Fibroblast of the aortic adventitia (primary cell): ENCODE measurements at regions not wholly inside any gene's neighbourhood (a gene's known extent, or its start where the extent isn't known, plus 50 kb on each side); places are given as distances from the start of the nearest gene placed in this dataset.

ENCODE experiments used
- DNase-seq: peaks from one replicate; pipeline ENCODE4 v3.0.0-alpha.2; 2010; ENCODE audit warnings: low read depth
- H3K4me3 ChIP-seq: 2 replicates; pipeline ENCODE4 v1.5.1; 2011; ENCODE audit warnings: low read depth, mild to moderate bottlenecking, control low read depth, low read length, moderate library complexity
- TF ChIP-seq, protein P1 (sequence below): IDR thresholded peaks from 2 replicates; pipeline ENCODE4 v1.5.1; 2011; ENCODE audit warnings: mild to moderate bottlenecking, low read length, control low read depth, inconsistent platforms; ENCODE audit not compliant: insufficient read depth

DNA sequence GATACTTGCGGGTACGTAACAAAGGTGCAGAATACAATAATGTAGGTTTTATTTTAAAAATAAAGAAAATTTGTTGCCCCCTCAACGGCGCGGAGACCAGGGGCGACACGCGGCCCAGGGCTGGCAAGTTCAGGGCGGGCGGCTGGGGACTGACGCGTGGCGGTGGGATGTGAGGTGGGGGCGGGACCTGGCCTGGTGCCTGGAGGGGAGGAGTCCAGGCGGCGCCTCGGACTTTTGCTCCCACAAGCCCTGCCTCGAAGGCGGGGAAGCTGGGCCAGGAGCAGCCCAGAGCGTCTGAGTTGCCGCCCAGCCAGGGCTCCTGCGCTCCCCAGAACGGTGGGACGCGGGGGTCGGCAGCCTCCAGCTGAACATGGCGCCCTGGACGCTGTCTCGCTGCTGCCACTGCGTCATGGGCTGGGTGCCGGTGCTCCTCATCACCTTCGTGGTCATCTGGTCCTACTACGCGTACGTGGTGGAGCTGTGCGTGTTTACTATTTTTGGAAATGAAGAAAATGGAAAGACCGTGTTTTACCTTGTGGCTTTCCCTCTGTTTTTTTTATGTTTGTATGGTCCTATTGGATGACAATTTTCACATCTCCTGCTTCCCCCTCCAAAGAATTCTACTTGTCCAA lies 1122.8 kb upstream of the ATXN8OS start:
- TF ChIP-seq, protein P1, sequence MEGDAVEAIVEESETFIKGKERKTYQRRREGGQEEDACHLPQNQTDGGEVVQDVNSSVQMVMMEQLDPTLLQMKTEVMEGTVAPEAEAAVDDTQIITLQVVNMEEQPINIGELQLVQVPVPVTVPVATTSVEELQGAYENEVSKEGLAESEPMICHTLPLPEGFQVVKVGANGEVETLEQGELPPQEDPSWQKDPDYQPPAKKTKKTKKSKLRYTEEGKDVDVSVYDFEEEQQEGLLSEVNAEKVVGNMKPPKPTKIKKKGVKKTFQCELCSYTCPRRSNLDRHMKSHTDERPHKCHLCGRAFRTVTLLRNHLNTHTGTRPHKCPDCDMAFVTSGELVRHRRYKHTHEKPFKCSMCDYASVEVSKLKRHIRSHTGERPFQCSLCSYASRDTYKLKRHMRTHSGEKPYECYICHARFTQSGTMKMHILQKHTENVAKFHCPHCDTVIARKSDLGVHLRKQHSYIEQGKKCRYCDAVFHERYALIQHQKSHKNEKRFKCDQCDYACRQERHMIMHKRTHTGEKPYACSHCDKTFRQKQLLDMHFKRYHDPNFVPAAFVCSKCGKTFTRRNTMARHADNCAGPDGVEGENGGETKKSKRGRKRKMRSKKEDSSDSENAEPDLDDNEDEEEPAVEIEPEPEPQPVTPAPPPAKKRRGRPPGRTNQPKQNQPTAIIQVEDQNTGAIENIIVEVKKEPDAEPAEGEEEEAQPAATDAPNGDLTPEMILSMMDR, result no peak
- H3K4me3 ChIP-seq, result no peak overlapping the region
- no peak for DNase-seq

DNA sequence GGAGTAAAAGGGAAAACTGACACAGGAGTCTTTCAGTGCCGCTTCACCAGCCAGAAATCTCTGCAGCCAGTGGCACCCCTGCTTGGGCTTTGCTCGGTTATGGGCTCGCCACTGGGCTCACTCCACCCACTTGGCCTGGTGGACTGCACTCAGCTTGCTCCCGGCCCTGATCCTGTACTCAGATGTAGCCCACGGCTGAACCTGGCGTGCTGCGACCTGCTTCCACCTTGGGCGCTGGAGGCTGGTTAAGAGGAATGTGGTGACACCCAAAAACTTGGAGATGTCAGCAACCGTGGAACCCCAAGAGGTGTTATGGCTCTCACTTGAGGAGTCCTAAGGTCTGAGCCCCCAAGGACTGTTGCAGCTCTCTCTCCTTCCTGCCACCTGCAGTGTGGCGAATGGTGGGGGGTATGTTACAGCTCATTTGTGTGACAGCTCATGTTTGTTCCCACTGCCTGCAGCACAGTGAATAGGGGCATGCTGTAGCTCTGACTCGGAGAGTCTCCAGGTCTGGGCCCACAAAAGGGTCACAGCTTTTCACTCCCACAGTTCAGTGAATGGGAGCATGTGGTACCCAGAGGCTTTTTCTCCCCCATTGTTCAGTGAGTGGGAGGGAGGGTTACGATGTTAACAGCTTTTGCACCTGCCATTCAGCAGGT lies 1124.5 kb upstream of the ATXN8OS start:
- TF ChIP-seq, protein P1, result no peak

DNA sequence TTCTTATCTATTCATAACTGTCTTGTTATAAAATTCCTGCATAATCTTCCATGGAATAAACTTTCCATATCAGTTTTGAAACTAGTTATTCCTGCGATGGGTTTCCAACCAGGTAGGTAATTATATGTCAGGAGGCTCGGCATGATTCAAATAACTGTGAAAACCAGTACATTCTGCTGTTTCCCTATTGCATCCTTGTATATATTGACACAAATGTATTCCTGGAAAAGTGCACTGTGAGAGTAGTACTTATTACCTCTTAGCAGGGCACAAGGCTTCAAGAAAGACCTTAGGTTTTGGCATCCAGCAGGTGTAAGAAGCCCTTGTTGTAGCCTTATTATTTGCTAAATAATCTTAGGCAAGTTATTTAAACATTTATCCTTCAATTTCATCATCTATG lies 1131.3 kb upstream of the ATXN8OS start:
- DNase-seq, result no peak
- TF ChIP-seq, protein P1, result no peak
- no peak overlapping the region for H3K4me3 ChIP-seq

More for the DNA sequence above, 1124.5 kb upstream of the ATXN8OS start:
- DNase-seq, result no peak
- H3K4me3 ChIP-seq, result no peak overlapping the region

DNA sequence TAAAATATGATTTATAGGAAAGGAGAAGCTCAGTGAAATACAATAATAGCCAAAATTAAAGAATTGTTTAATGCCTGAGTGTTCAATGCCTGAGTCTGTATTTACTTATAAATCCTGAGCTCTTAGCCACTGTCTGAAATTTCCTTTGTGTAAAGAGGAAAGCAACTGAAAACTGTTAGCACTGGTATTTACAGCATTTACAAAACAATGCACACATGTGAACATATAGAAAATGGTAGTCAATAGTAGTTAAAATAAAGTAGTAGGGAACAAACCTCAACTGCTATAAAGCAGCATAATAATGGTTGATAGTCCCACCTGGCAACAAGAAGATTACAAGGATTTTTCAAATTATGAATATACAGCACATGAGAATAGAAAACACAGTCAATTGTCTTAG lies 1137.1 kb upstream of the ATXN8OS start:
- TF ChIP-seq, protein P1, result no peak
- no peak overlapping the region for H3K4me3 ChIP-seq
- DNase-seq, result no peak

DNA sequence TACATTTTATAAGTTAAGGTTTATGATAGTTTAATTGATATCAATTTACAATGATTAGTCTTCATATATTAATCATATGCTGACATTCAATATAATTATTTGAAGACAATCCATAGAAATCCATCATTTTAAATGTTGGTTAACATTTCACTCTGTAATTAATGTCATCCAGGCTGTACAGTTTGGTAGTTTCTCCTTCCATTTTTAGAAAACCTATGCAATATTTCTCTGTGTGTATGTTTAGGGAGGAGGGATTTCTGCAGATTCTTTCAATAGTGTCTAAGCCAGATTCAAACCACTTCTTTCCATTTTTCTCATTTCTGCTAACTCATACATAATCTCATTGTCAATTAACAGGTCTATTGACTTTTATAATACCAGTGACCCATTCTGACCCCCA lies 1159.0 kb upstream of the ATXN8OS start:
- DNase-seq, result no peak
- TF ChIP-seq, protein P1, result no peak
- no peak overlapping the region for H3K4me3 ChIP-seq

DNA sequence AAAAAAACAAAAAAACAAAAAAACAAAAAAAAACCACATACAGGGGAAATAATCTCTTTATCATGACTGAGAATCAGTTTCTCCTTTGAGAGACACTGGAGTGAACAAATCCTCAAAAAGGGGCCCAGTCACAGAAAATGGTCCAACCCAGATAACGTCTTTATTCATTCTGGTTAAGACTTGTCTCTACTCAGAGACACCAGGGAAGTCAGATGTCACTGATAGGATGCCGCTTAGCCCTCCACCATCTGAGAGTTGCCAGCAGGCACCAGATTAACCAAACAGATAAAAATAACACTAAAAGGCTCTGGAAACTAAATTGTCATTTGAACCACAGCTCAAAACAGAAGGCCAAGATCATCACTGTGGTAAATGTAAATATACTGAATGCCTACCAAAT lies 1163.4 kb upstream of the ATXN8OS start:
- DNase-seq, result no peak
- H3K4me3 ChIP-seq, result no peak overlapping the region
- TF ChIP-seq, protein P1, result no peak
